ENCODE measurements at regions not wholly inside any gene's neighbourhood (a gene's known extent, or its start where the extent isn't known, plus 50 kb on each side); places are given as distances from the start of the nearest gene placed in this dataset.

DNA sequence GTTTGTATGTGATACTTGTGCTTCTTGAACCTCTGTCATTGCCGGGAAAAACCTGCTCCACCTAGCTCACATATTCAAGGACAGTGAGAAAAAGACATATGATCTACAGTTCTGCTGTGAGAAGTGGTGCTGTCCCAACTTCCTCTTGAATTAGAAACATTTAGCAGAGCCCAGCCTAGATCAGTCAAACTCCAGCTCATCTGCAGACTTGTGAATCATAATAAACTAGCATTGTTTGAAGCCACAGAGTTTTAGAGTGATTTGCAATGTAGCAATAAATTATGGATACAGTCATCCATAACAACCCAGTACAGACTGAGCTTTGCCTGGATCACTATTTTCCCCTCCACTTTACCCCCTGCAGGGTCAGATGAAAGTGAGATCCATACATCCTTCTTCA lies 497.8 kb downstream of the PLA2G4A start:
- intact Hi-C loops (cut with micrococcal nuclease; ENCODE audit: unreplicated experiment): no loop called here
- DNase-seq: no peak
- H3K4me2 ChIP-seq: no peak overlapping the region
- H4K20me1 ChIP-seq (ENCODE audit: insufficient read depth): no peaks in the 10 kb centered on the region
- ChIA-PET CTCF (no interaction called here), POLR2A (ENCODE audit: unreplicated experiment) (no interaction called here)
- no peak overlapping the region for H3K27ac ChIP-seq
- no peaks in the 10 kb centered on the region for H3K79me2 ChIP-seq (ENCODE audit: low read depth)
- no peak overlapping the region for H2AFZ ChIP-seq
- no peaks in the 10 kb centered on the region for H3K9me2 ChIP-seq (ENCODE audit: insufficient read depth)
- BruUV-seq (replicated peaks): no TSS peak
- no peak overlapping the region for H3K4me3 ChIP-seq
- no peaks in the 10 kb centered on the region for H3K27me3 ChIP-seq (ENCODE audit: insufficient read depth, low read depth)
- H3F3A ChIP-seq (ENCODE audit: insufficient read depth, low read depth): no peaks in the 10 kb centered on the region
- H3K4me1 ChIP-seq (replicated peaks; ENCODE audit: insufficient read depth): no peaks in the 10 kb centered on the region
- TF ChIP-seq, protein P1, sequence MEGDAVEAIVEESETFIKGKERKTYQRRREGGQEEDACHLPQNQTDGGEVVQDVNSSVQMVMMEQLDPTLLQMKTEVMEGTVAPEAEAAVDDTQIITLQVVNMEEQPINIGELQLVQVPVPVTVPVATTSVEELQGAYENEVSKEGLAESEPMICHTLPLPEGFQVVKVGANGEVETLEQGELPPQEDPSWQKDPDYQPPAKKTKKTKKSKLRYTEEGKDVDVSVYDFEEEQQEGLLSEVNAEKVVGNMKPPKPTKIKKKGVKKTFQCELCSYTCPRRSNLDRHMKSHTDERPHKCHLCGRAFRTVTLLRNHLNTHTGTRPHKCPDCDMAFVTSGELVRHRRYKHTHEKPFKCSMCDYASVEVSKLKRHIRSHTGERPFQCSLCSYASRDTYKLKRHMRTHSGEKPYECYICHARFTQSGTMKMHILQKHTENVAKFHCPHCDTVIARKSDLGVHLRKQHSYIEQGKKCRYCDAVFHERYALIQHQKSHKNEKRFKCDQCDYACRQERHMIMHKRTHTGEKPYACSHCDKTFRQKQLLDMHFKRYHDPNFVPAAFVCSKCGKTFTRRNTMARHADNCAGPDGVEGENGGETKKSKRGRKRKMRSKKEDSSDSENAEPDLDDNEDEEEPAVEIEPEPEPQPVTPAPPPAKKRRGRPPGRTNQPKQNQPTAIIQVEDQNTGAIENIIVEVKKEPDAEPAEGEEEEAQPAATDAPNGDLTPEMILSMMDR (conservative IDR thresholded peaks at IDR 0.05): no peak
- no peak for TF ChIP-seq EZH2 (IDR thresholded peaks at IDR 0.05; ENCODE audit: low read depth)
- H3K36me3 ChIP-seq (ENCODE audit: low read depth): no peaks in the 10 kb centered on the region
- H3K9me3 ChIP-seq (ENCODE audit: insufficient read depth, low read depth): no peaks in the 10 kb centered on the region

DNA sequence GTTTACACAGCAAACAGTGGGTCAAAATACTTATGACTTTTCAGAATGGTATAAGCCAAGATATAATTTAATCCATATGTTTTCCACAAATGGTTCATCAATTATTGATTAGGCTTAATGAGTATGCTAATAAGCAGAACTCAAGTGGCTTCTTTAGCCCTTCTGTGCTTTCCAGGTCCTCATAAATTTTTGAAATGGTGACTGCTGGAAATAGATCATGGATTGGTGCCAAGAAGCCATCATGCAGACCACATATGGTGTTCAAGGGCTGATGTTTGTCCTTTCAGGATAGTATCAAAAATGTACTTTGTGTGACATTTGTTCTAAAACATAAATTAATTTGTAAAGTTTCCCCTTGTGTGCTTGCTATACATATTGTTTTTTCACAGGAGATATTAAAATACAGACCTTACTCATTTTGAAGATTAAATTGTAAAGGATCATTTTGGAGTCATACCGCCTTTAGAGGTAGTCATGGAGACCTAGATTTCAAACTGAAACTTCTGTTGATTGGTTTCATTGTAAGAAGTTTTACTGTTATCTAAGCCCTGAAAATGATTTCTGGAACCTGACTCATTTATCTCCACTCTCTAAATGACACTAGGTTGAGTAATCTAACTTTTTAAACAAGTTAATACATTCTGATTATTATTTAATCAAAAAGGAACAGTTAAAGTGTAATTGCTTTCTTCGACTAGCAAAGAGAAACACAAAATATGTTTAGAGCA lies 507.9 kb downstream of the PLA2G4A start:
- no peak for DNase-seq
- Histone ChIP-seq H3K79me2 (ENCODE audit: low read depth) (no peaks in the 10 kb centered on the region), H3K27me3 (ENCODE audit: insufficient read depth, low read depth) (no peaks in the 10 kb centered on the region), H3K9me2 (ENCODE audit: insufficient read depth) (no peaks in the 10 kb centered on the region), H3K9me3 (ENCODE audit: insufficient read depth, low read depth) (no peaks in the 10 kb centered on the region), H3F3A (ENCODE audit: insufficient read depth, low read depth) (no peaks in the 10 kb centered on the region), H3K36me3 (ENCODE audit: low read depth) (no peaks in the 10 kb centered on the region), H3K4me2 (no peak overlapping the region), H3K27ac (no peak overlapping the region), H3K4me3 (no peak overlapping the region), H3K4me1 (replicated peaks; ENCODE audit: insufficient read depth) (no peaks in the 10 kb centered on the region), H2AFZ (no peak overlapping the region), H4K20me1 (ENCODE audit: insufficient read depth) (no peaks in the 10 kb centered on the region; the same call in 1 of the 2 replicates)
- CTCF ChIA-PET: no interaction called here
- intact Hi-C loops (cut with micrococcal nuclease; ENCODE audit: unreplicated experiment): no loop called here
- BruUV-seq (replicated peaks): no TSS peak
- no peak for TF ChIP-seq EZH2 (IDR thresholded peaks at IDR 0.05; ENCODE audit: low read depth)
- TF ChIP-seq, protein P1 (conservative IDR thresholded peaks at IDR 0.05): no peak
- POLR2A ChIA-PET (ENCODE audit: unreplicated experiment): no interaction called here

DNA sequence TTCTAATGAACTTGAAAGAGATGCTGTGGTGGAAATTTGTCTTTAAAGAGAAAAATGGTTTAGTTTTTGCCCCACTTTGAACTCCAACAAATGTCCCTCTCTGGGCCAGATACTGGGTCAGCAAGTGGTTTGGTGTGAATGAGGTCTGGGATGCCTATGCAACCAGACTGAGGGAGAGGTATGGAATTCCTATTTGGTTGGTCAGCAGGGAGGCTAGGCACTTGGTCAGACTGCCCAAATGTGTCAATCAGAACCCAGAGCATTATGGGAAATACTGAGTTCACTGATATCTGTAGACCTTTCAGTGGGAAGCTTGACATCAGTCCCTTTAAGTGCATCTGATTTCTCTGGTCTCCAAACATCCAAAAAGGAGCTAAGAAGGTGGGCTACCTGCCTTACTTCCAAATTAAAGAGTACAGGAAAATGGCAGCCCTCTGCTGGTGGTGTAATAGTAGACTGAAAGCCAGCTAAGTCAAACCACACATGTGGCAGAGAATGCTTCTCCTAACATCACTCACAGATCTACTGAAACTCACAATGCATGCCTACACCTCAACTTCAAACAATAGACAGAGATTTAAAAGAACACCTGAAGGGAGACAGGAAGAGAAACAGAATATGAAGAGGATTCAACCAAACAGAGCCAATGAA lies 510.1 kb downstream of the PLA2G4A start:
- TF ChIP-seq, protein P1 (conservative IDR thresholded peaks at IDR 0.05): no peak
- no peak for TF ChIP-seq EZH2 (IDR thresholded peaks at IDR 0.05; ENCODE audit: low read depth)
- H2AFZ ChIP-seq: no peak overlapping the region
- no peaks in the 10 kb centered on the region for H3K27me3 ChIP-seq (ENCODE audit: insufficient read depth, low read depth)
- BruUV-seq (replicated peaks): no TSS peak
- no peaks in the 10 kb centered on the region; the same call in 1 of the 2 replicates for H4K20me1 ChIP-seq (ENCODE audit: insufficient read depth)
- POLR2A ChIA-PET (ENCODE audit: unreplicated experiment): no interaction called here
- DNase-seq: no peak
- no peak overlapping the region for H3K4me3 ChIP-seq
- no peaks in the 10 kb centered on the region; the same call in 1 of the 2 replicates for H3K9me2 ChIP-seq (ENCODE audit: insufficient read depth)
- H3K4me2 ChIP-seq: no peak overlapping the region
- H3K36me3 ChIP-seq (ENCODE audit: low read depth): no peaks in the 10 kb centered on the region
- intact Hi-C loops (cut with micrococcal nuclease; ENCODE audit: unreplicated experiment): no loop called here
- CTCF ChIA-PET: no interaction called here
- H3K4me1 ChIP-seq (replicated peaks; ENCODE audit: insufficient read depth): no peaks in the 10 kb centered on the region
- H3K9me3 ChIP-seq (ENCODE audit: insufficient read depth, low read depth): no peaks in the 10 kb centered on the region
- H3K27ac ChIP-seq: no peak overlapping the region
- H3K79me2 ChIP-seq (ENCODE audit: low read depth): no peaks in the 10 kb centered on the region
- no peaks in the 10 kb centered on the region for H3F3A ChIP-seq (ENCODE audit: insufficient read depth, low read depth)

All from PC-9 (cell line).